ENCODE measurements at regions not wholly inside any gene's neighbourhood (a gene's known extent, or its start where the extent isn't known, plus 50 kb on each side); places are given as distances from the start of the nearest gene placed in this dataset.
"Not testable (repeated sequence)": the region's sequence is repeated elsewhere in the genome, so short reads cannot be mapped to it uniquely, and the experiment has no call there.

- H3K4me1 Mint-ChIP-seq (ENCODE audit: low read depth): no peaks in the 10 kb centered on the region
- H3K27ac Mint-ChIP-seq: no peak overlapping the region
- intact Hi-C loops (cut with micrococcal nuclease): no loop called here
- H3K36me3 Mint-ChIP-seq: no peaks in the 10 kb centered on the region
- ChIA-PET CTCF (no interaction called here), POLR2A (no interaction called here)
- H3K9me3 Mint-ChIP-seq: peaks cover 6% of the 10 kb centered on the region
- DNase-seq: no peak
- no peak overlapping the region for H3K4me3 Mint-ChIP-seq
- H3K27me3 Mint-ChIP-seq: no peaks in the 10 kb centered on the region
These were observed 489.4 kb upstream of the IL12A start for GRCh38 chr3:159499031-159499793.

- ChIA-PET CTCF (no interaction called here), POLR2A (no interaction called here)
- intact Hi-C loops (cut with micrococcal nuclease): no loop called here
- no peak overlapping the region for H3K27ac Mint-ChIP-seq
- DNase-seq: no peak
- H3K9me3 Mint-ChIP-seq: peaks cover 2% of the 10 kb centered on the region
- H3K4me1 Mint-ChIP-seq (ENCODE audit: low read depth): no peaks in the 10 kb centered on the region
- no peak overlapping the region for H3K4me3 Mint-ChIP-seq
- H3K27me3 Mint-ChIP-seq: no peaks in the 10 kb centered on the region
- H3K36me3 Mint-ChIP-seq: no peaks in the 10 kb centered on the region
These were observed 487.6 kb upstream of the IL12A start for GRCh38 chr3:159501029-159501428.

DNA sequence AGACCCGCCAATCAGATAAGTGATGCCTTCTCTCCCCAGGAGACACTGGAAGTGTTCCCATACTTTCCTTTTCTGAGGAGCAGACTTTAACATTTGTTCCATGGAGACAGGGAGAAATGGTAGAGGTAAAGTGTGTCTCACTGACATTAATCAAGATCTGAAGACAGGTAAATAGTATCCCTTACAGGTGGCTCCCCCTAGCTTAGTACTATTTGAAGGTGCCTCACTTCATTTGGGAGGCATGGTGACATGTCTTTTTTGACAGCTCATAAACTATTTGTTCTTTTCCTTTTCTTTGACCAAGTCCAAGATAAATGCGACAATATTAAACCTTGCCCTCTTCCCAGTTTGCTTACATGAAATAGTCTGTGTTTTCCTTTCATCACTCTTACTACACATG is 485.6 kb upstream of the IL12A start:
- no peak for DNase-seq
- intact Hi-C loops (cut with micrococcal nuclease): no loop called here
- no peaks in the 10 kb centered on the region for H3K27me3 Mint-ChIP-seq
- CTCF ChIA-PET: no interaction called here
- no peak overlapping the region for H3K4me3 Mint-ChIP-seq
- H3K4me1 Mint-ChIP-seq (ENCODE audit: low read depth): no peaks in the 10 kb centered on the region
- no peaks in the 10 kb centered on the region for H3K36me3 Mint-ChIP-seq
- no peak overlapping the region for H3K27ac Mint-ChIP-seq
- H3K9me3 Mint-ChIP-seq: peaks cover 2% of the 10 kb centered on the region
- POLR2A ChIA-PET: no interaction called here

DNA sequence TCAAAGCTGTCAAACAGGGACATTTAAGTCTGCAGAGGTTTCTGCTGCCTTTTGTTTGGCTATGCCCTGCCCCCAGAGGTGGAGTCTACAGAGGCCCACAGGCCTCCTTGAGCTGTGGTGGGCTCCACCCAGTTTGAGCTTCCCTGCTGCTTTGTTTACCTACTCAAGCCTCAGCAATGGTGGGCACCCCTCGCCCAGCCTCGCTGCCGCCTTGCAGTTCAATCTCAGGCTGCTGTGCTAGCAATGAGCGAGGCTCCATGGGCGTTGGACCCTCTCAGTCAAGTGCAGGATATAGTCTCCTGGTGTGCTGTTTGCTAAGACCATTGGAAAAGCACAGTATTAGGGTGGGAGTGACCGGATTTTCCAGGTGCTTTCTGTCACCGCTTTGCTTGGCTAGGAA is 477.6 kb upstream of the IL12A start:
- H3K4me1 Mint-ChIP-seq (ENCODE audit: low read depth); CTCF ChIA-PET; DNase-seq; intact Hi-C loops (cut with micrococcal nuclease); H3K27ac Mint-ChIP-seq; H3K9me3 Mint-ChIP-seq; H3K36me3 Mint-ChIP-seq; POLR2A ChIA-PET; H3K4me3 Mint-ChIP-seq; H3K27me3 Mint-ChIP-seq: not testable (repeated sequence)

DNA sequence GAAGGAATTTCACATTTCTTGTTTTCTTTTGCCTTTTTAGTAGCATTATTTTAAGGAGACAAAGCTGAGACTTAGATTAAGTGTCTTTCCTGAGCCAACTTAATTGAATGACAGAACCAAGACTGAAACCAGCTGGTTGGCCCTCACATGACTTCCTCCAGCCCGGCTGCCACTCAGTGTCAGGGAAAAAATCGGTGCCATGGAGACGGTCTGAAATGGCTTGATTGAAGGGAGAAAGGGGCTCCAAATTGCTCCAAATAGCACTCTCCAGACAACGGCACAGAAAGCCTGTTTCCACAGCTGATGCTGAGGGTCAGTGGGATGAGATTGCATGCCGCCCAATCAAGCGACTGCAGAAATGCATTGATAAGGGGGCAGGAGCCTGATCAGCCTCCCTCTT is 475.2 kb upstream of the IL12A start:
- intact Hi-C loops (cut with micrococcal nuclease): no loop called here

GRCh38 chr3:159513867-159514380 is 474.7 kb upstream of the IL12A start:
- Mint-ChIP-seq H3K4me1 (ENCODE audit: low read depth) (no peaks in the 10 kb centered on the region), H3K9me3 (no peaks in the 10 kb centered on the region), H3K4me3 (no peak overlapping the region), H3K27ac (no peak overlapping the region), H3K36me3 (no peaks in the 10 kb centered on the region), H3K27me3 (no peaks in the 10 kb centered on the region)
- intact Hi-C loops (cut with micrococcal nuclease): no loop called here
- ChIA-PET CTCF (no interaction called here), POLR2A (no interaction called here)
- no peak for DNase-seq

More for the DNA sequence above, 475.2 kb upstream of the IL12A start:
- H3K36me3 Mint-ChIP-seq: no peaks in the 10 kb centered on the region
- no peaks in the 10 kb centered on the region for H3K27me3 Mint-ChIP-seq
- no peak overlapping the region for H3K4me3 Mint-ChIP-seq
- H3K4me1 Mint-ChIP-seq (ENCODE audit: low read depth): no peaks in the 10 kb centered on the region
- H3K27ac Mint-ChIP-seq: no peak overlapping the region
- ChIA-PET CTCF (no interaction called here), POLR2A (no interaction called here)
- no peaks in the 10 kb centered on the region for H3K9me3 Mint-ChIP-seq
- no peak for DNase-seq

DNA sequence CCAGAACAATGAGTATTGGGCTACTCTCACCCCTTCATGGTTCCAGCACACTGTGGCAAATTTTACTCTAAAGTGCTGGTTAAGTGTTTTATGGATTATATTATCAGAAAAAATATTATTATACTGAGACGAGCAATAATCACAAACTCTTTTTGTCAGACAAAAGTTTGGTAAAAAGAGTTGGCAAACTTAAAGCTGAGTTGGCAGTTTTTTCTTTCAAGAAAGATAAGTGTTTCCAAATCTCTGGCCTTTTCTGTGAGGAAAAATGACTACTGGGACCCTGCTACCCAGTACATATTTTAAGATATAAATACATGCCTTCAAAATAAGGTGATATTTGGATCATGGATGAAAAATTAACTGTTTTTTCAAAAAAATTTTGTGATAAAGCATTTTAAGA is 471.5 kb upstream of the IL12A start:
- no peaks in the 10 kb centered on the region for H3K36me3 Mint-ChIP-seq
- H3K27ac Mint-ChIP-seq: no peak overlapping the region
- DNase-seq: no peak
- POLR2A ChIA-PET: no interaction called here
- H3K9me3 Mint-ChIP-seq: no peaks in the 10 kb centered on the region
- no peak overlapping the region for H3K4me3 Mint-ChIP-seq
- H3K4me1 Mint-ChIP-seq (ENCODE audit: low read depth): no peaks in the 10 kb centered on the region
- no peaks in the 10 kb centered on the region for H3K27me3 Mint-ChIP-seq
- CTCF ChIA-PET: no interaction called here
- intact Hi-C loops (cut with micrococcal nuclease): no loop called here

- intact Hi-C loops (cut with micrococcal nuclease): no loop called here
- Mint-ChIP-seq H3K4me1 (ENCODE audit: low read depth) (no peaks in the 10 kb centered on the region), H3K4me3 (no peak overlapping the region), H3K9me3 (no peaks in the 10 kb centered on the region), H3K27ac (no peak overlapping the region), H3K36me3 (no peaks in the 10 kb centered on the region), H3K27me3 (no peaks in the 10 kb centered on the region)
- CTCF ChIA-PET: no interaction called here
- POLR2A ChIA-PET: no interaction called here
- no peak for DNase-seq
These were observed 468.0 kb upstream of the IL12A start for GRCh38 chr3:159520638-159521037.

GRCh38 chr3:159522276-159522675 is 466.4 kb upstream of the IL12A start:
- ChIA-PET POLR2A (no interaction called here), CTCF (no interaction called here)
- no peak overlapping the region for H3K27ac Mint-ChIP-seq
- intact Hi-C loops (cut with micrococcal nuclease): no loop called here
- no peaks in the 10 kb centered on the region for H3K9me3 Mint-ChIP-seq
- no peak for DNase-seq
- H3K4me1 Mint-ChIP-seq (ENCODE audit: low read depth): no peaks in the 10 kb centered on the region
- H3K27me3 Mint-ChIP-seq: no peaks in the 10 kb centered on the region
- H3K36me3 Mint-ChIP-seq: no peaks in the 10 kb centered on the region
- no peak overlapping the region for H3K4me3 Mint-ChIP-seq

- Mint-ChIP-seq H3K4me1 (ENCODE audit: low read depth) (no peaks in the 10 kb centered on the region), H3K36me3 (no peaks in the 10 kb centered on the region), H3K27me3 (no peaks in the 10 kb centered on the region), H3K4me3 (no peak overlapping the region), H3K9me3 (no peaks in the 10 kb centered on the region), H3K27ac (no peak overlapping the region)
- intact Hi-C loops (cut with micrococcal nuclease): no loop called here
- no peak for DNase-seq
- ChIA-PET CTCF (no interaction called here), POLR2A (no interaction called here)
These were observed 460.3 kb upstream of the IL12A start for GRCh38 chr3:159528251-159528895.

DNA sequence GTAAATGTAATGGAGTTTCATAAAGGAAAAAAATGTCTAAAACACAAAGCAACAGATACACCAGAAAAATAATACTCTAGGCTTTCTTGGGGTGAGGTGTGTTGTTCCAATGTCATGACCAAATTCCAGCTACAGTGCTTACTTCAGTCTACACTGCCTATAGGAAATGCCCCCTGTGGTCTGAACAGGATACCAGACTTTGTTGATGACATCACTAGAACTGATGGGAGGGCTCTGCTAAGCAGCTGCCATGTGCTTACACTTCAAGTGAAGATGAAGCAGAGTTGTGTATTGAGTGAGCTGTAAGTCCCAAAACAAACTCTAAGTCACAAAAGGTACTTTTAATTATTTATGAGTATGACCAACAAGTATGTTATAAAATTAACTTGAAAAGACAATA is 456.1 kb upstream of the IL12A start:
- Mint-ChIP-seq H3K36me3 (no peaks in the 10 kb centered on the region), H3K4me1 (ENCODE audit: low read depth) (no peaks in the 10 kb centered on the region), H3K4me3 (no peak overlapping the region), H3K27me3 (no peaks in the 10 kb centered on the region), H3K27ac (no peak overlapping the region), H3K9me3 (no peaks in the 10 kb centered on the region)
- ChIA-PET POLR2A (no interaction called here), CTCF (no interaction called here)
- intact Hi-C loops (cut with micrococcal nuclease): no loop called here
- DNase-seq: no peak

- ChIA-PET CTCF (no interaction called here), POLR2A (no interaction called here)
- no peak for DNase-seq
- Mint-ChIP-seq H3K27ac (no peak overlapping the region), H3K4me1 (ENCODE audit: low read depth) (no peaks in the 10 kb centered on the region), H3K9me3 (no peaks in the 10 kb centered on the region), H3K27me3 (no peaks in the 10 kb centered on the region), H3K36me3 (no peaks in the 10 kb centered on the region), H3K4me3 (no peak overlapping the region)
- intact Hi-C loops (cut with micrococcal nuclease): no loop called here
These were observed 454.1 kb upstream of the IL12A start for GRCh38 chr3:159534496-159534895.

DNA sequence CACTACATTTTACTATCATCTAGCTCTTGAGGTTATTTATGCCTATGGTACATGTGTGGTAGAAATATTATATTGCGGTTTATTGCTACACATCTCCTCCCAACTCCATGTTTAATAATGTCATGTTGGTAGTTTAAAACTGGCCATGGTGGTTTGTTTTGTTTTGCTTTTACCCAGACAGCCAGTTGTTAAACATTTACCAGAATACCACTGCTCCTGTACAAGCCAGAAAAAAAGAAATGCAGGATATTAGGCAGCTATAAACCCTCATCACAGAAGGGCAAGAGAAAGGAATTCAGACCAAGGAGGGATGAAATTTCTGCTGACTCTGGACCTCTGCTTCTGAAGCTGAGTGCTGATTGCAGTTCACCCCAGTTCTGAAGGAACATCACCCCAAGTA is 451.8 kb upstream of the IL12A start:
- Mint-ChIP-seq H3K36me3 (no peaks in the 10 kb centered on the region), H3K4me1 (ENCODE audit: low read depth) (no peaks in the 10 kb centered on the region), H3K27ac (no peak overlapping the region), H3K9me3 (no peaks in the 10 kb centered on the region), H3K27me3 (no peaks in the 10 kb centered on the region), H3K4me3 (no peak overlapping the region)
- intact Hi-C loops (cut with micrococcal nuclease): no loop called here
- no peak for DNase-seq
- ChIA-PET CTCF (no interaction called here), POLR2A (no interaction called here)

Measured in activated CD4-positive, alpha-beta memory T cell treated with anti-CD3 and anti-CD28 coated beads for 36 hours (primary cell).